HG02840 (cell line): ENCODE measurements at regions not wholly inside any gene's neighbourhood (a gene's known extent, or its start where the extent isn't known, plus 50 kb on each side); places are given as distances from the start of the nearest gene placed in this dataset.
"Not testable (repeated sequence)": the region's sequence is repeated elsewhere in the genome, so short reads cannot be mapped to it uniquely, and the experiment has no call there.

Experiments
- ATAC-seq: cut with Tn5 transposase; IDR thresholded peaks from one replicate; pipeline ENCODE4 v1.9.1; 2021; ENCODE audit warnings: mild to moderate bottlenecking, moderate library complexity, moderate number of reproducible peaks; ENCODE audit not compliant: unreplicated experiment, low FRiP score

- no peak for ATAC-seq
Measured at GRCh38 chr12:105454688-105455087, 124.2 kb downstream of the C12orf75 start.

DNA sequence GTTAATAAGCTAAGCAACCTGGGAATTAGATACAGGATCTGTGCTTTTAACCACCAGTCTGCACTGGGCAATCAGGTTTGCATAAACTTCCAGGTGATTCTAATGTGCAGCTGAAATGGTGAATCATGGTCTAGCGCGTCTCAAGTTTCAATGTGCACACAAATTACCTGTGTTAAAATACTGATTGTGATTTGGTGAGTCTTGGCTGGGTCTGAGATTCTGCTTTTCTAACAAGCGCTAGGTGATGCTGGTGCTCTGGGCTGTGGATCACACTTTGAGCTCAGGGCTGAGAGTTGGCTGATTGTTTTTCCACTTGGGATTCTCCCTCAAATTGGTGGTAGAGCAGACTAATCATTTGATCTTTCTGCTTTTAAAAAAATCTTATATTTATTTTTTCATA is 124.8 kb downstream of the C12orf75 start:
- ATAC-seq: no peak

- no peak for ATAC-seq
Measured at GRCh38 chr12:105457026-105457425, 126.5 kb downstream of the C12orf75 start.

DNA sequence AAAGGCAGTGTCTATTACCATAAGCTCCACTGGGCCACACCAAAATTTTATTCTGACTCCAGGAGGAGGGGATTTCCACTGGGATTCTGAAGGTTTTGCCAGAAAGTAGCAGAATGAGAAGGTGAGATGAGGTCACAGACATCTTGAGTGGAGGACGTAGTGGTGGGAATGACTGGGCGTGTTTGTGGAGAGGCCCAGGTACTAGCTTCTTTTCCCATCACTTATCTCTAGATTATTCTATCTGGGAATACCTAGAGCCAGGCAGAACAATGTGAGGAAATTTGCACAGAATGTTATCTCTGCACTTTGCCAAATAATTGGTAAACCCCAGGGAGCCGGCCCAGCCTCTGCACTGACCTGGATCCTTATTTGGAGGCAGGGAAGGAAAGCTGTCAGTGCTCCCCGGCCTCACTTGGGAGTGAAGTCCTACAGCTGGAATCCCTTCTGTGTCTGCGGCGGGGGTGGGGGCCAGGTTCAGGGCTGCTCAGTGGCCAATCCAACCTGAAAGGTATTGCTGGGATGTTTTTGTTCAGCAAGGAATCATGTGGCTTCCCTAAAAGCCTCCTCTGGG is 129.4 kb downstream of the C12orf75 start:
- ATAC-seq: no peak

GRCh38 chr12:105461271-105461943 is 130.9 kb downstream of the C12orf75 start:
- no peak for ATAC-seq

- ATAC-seq: no peak
Measured at GRCh38 chr12:105461944-105462762, 131.7 kb downstream of the C12orf75 start.

DNA sequence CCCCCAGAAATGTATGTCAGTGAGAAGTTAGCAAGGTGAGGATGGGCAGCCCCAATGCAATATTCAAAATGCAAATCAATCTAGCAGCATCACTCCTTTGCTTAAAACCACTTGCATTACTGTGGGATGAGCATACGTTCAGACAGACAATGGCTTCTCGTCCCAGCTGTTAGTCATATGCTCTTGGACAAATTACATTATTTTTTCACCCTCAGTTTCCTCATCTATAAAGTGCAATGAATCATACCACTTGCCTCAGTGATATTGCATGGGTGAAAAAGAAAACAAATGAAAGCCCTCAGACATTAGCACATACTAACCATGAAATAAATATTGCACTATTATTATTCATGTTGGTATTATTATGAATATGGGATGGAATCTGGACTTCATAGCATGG is 132.3 kb downstream of the C12orf75 start:
- no peak for ATAC-seq

GRCh38 chr12:105464406-105464805 is 133.9 kb downstream of the C12orf75 start:
- ATAC-seq: no peak

- no peak for ATAC-seq
Measured at GRCh38 chr12:105466231-105466900, 135.9 kb downstream of the C12orf75 start.

DNA sequence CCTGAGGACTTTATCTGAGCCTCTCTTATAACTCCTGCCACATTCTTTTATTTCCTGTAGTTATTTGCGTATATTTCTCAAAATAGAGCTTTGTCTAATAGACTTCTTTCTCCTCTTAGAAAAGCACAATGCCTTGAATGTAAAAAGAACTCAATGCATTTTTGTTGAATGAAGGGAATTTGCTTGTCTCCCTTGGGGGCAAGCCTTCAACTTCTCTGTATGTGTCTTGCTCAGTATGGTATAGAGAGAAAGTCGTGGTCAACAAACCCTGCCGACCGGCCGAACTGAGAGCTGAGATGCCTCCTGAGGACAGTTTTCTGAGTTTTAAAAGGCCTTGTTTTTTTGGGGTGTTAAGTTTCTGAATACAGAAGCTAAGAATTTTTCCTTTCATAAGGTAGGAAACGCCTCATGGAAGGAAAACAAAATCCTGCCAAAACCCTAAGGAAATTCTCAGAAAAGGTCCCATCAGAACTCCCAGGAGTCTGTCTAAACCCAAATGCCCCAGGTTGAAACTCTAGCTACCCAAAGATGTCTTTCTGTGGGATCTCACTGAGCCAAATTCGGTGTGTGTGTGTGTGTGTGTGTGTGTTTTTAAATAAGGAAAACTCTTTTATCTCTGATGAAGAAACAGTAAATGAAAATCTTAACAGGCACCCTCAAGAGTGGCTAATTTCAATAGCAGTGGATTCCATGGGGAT is 136.6 kb downstream of the C12orf75 start:
- ATAC-seq: no peak

GRCh38 chr12:105467710-105468366 is 137.3 kb downstream of the C12orf75 start:
- no peak for ATAC-seq

DNA sequence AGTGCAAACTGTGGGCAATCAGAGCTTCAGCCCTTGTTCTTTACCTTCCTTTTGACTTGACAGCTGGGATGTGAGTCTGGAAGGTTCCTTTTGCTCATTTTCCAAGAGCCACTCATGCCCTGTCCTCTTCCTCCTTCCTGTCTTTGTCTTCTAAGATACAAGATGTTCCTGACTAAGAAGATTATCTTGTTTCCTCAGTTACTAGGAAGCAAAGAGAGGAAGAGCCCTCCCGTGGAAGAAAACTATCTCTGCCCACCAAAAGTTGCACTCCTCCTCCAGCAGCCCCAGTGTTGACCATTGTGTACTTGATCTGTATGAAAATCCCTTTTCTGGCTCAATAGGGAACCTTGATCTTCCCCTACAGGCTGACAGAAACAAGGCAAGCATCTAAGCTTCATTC is 138.0 kb downstream of the C12orf75 start:
- no peak for ATAC-seq

DNA sequence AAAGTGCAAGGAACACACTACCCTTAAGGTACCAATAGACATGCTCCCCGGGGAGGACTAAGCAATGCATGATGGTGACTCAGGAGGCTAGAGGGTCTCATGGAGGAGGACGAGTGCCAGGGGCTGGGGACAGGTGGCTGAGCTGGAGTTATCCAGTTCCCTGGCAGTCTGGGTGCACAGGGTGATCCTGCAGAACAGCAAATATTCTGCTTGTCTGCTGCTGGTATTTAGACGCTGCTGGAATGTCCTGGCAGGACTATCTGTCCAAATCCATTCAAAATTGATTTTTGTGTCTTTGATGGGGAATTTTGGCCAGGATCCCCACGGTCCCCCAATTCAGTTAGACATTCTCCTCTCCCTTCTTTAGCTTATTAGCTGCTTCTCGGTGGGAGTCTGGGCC is 138.7 kb downstream of the C12orf75 start:
- ATAC-seq: no peak

DNA sequence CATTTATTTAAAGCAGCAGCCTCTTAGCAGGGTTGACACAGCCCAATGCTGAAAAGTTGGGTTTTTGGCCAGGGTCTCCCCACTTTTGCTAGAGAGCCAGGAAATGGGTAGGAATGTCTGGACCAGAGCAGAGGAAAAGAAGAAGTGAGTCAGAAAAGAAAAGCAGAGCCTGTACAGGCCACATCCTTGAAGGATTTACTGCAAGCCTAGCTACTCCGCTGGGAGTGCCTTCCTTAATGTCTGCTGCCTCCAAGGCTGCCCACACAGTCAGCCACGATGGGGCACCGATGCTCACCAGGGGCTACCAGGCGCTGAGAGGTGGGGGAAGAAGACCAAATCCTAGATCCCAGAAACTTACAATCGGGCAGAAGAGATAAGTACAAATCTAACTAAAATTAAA is 139.2 kb downstream of the C12orf75 start:
- ATAC-seq: no peak

GRCh38 chr12:105470102-105470501 is 139.6 kb downstream of the C12orf75 start:
- no peak for ATAC-seq

- no peak for ATAC-seq
Measured at GRCh38 chr12:105470601-105471000, 140.1 kb downstream of the C12orf75 start.

DNA sequence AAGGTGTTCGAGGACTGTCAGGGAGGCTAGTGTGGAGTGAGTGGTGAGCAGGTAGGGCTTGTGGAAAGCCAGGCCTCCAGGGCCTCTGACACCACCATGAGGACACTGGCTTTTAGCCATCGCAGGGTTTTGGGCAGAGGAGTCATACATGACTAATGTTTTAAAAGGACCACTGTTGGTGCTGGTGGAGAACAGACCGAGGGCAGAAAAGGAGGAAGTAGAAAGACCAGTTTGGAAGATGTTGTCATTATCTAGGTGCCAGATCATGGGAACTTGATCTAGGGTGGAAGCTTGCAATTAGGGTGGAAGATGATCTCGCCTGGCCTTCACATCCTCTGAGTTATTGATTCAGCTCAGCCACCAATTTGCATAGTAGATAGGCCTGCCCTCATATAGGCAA is 144.2 kb downstream of the C12orf75 start:
- ATAC-seq: no peak

DNA sequence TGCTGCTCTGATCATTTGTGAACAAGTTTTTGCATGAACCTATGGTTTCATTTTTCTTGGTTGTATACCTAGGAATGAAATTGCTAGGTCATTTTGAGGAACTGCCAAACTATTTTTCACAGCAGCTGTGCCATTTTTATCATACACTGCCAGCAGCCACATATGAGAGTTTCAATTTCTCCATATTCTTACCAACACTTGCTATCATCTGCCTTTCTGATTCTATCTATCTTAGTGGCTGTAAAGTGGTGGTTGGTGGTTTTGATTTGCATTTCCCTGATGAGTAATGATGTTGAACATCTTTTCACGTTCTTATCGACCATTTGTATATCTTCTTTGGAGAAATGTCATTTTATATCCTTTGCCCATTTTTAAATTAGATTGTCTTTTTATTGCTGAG is 146.1 kb downstream of the C12orf75 start:
- no peak for ATAC-seq

GRCh38 chr12:105477873-105478272 is 147.4 kb downstream of the C12orf75 start:
- ATAC-seq: no peak

DNA sequence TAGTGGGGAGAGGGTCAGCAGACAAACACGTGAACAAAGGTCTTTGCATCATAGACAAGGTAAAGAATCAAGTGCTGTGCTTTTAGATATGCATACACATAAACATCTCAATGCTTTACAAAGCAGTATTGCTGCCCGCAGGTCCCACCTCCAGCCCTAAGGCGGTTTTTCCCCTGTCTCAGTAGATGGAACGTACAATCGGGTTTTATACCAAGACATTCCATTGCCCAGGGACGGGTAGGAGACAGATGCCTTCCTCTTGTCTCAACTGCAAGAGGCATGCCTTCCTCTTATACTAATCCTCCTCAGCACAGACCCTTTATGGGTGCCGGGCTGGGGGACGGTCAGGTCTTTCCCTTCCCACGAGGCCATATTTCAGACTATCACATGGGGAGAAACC is 148.3 kb downstream of the C12orf75 start:
- ATAC-seq: not testable (repeated sequence)
